Uterus (tissue), 2 donors: ENCODE measurements at regions not wholly inside any gene's neighbourhood (a gene's known extent, or its start where the extent isn't known, plus 50 kb on each side); places are given as distances from the start of the nearest gene placed in this dataset.

Source experiments
- CTCF ChIP-seq, 4 experiments: fragments of 200-600 bp in 2 of 4; fragments of 450-650 bp in 2 of 4; sonication (generic) in 2 of 4; IDR thresholded peaks; one replicate each; pipeline ENCODE4 v1.5.1; 2016 to 2019; ENCODE audit warnings: antibody characterized with exemption in 4 of 4, mild to moderate bottlenecking in 2 of 4, moderate library complexity in 1 of 4
- POLR2A ChIP-seq, 2 donors: fragments of 450-650 bp; IDR thresholded peaks; one replicate each; pipeline ENCODE4 v1.6.1; 2016; ENCODE audit warnings: antibody characterized with exemption in 2 of 2, mild to moderate bottlenecking in 1 of 2, moderate library complexity in 1 of 2

- TF ChIP-seq CTCF (IDR thresholded peaks at IDR 0.05), result no peak
- TF ChIP-seq POLR2A (IDR thresholded peaks at IDR 0.05), result no peak
Measured at GRCh38 chr21:35423709-35424108, 374.6 kb upstream of the RUNX1 start.
